GM23338 (cell line): ENCODE measurements at regions not wholly inside any gene's neighbourhood (a gene's known extent, or its start where the extent isn't known, plus 50 kb on each side); places are given as distances from the start of the nearest gene placed in this dataset.

Source experiments
- CTCF ChIP-seq, 2 experiments: fragments of 200-600 bp in 1 of 2; sonication (generic) in 1 of 2; conservative IDR thresholded peaks; 2 replicates each; pipeline versions ENCODE4 v1.5.1 to v1.6.1; 2016 to 2017; ENCODE audit warnings: antibody characterized with exemption in 2 of 2, low read depth in 2 of 2, mild to moderate bottlenecking in 2 of 2, moderate library complexity in 1 of 2
- EZH2 ChIP-seq: fragments of 200-600 bp; sonication (generic); IDR thresholded peaks from one replicate; pipeline ENCODE4 v1.8.0; 2017; ENCODE audit warnings: antibody characterized with exemption, mild to moderate bottlenecking, low read depth; ENCODE audit not compliant: unreplicated experiment
- EZH2phosphoT487 ChIP-seq: fragments of 200-600 bp; sonication (generic); IDR thresholded peaks from one replicate; pipeline ENCODE4 v1.8.1; 2018; ENCODE audit warnings: antibody characterized with exemption; ENCODE audit not compliant: unreplicated experiment
- JUNB ChIP-seq: IDR thresholded peaks from one replicate; pipeline ENCODE4 v1.6.1; 2016; ENCODE audit warnings: antibody characterized with exemption; ENCODE audit not compliant: unreplicated experiment
- POLR2AphosphoS5 ChIP-seq: IDR thresholded peaks from 2 replicates; pipeline ENCODE4 v1.6.1; 2016; ENCODE audit warnings: antibody characterized with exemption, low read depth
- REST ChIP-seq: IDR thresholded peaks from one replicate; pipeline ENCODE4 v1.6.1; 2018; ENCODE audit warnings: antibody characterized with exemption; ENCODE audit not compliant: unreplicated experiment

GRCh38 chr1:86277936-86278335 lies 118.2 kb downstream of the ODF2L start:
- TF ChIP-seq EZH2phosphoT487 (no peak), EZH2 (no peak), CTCF (conservative IDR thresholded peaks at IDR 0.05; ENCODE audit: low read depth in 2 of 2) (no peak), POLR2AphosphoS5 (no peak), JUNB (no peak), REST (no peak)
